Adrenal gland (tissue), 9 donors: ENCODE measurements at regions not wholly inside any gene's neighbourhood (a gene's known extent, or its start where the extent isn't known, plus 50 kb on each side); places are given as distances from the start of the nearest gene placed in this dataset.

Experiments used
- DNase-seq, 7 donors: peaks; one replicate each; pipeline ENCODE4 v3.0.0-alpha.2; 2019 to 2020
- H3K27ac ChIP-seq, 5 donors: fragments of 200-600 bp; sonication (generic) in 4 of 5; 1 replicate in 3 of 5; 2 replicates in 2 of 5; pipeline versions ENCODE4 v1.5.1 to v1.8.0; 2016 to 2020; ENCODE audit warnings: mild to moderate bottlenecking in 1 of 5
- H3K27me3 ChIP-seq: fragments of 200-600 bp; 2 replicates; pipeline ENCODE4 v1.8.0; 2021
- H3K36me3 ChIP-seq, 2 donors: fragments of 200-600 bp; replicated peaks in 1 of 2; 1 replicate in 1 of 2; 2 replicates in 1 of 2; pipeline versions ENCODE4 v1.5.1 to v1.8.0; 2018 to 2022
- H3K4me1 ChIP-seq, 2 donors: fragments of 200-600 bp; replicated peaks in 1 of 2; 1 replicate in 1 of 2; 2 replicates in 1 of 2; pipeline versions ENCODE4 v1.5.1 to v1.8.0; 2018 to 2021
- H3K4me3 ChIP-seq, 4 donors: fragments of 200-600 bp; sonication (generic) in 3 of 4; one replicate each; pipeline ENCODE4 v1.5.1; 2016 to 2018
- H3K9me3 ChIP-seq, 3 donors: fragments of 200-600 bp; sonication (generic) in 1 of 3; replicated peaks in 1 of 3; 1 replicate in 2 of 3; 2 replicates in 1 of 3; pipeline versions ENCODE4 v1.5.1 to v1.8.0; 2016 to 2021
- POLR2A ChIP-seq, 2 donors: fragments of 450-650 bp; IDR thresholded peaks; one replicate each; pipeline ENCODE4 v1.6.1; 2017; ENCODE audit warnings: antibody characterized with exemption in 2 of 2, mild to moderate bottlenecking in 2 of 2, moderate library complexity in 1 of 2
- WGBS, 4 donors: extraction: QIAGEN DNeasy Blood & Tissue Kit in 2 of 4; methylation state at CpG; one replicate each; pipeline versions ENCODE4 v1.1.5 to v1.1.7; 2013 to 2017; 5-methylcytosine and 5-hydroxymethylcytosine counted together
- intact Hi-C, 2 donors: fragments of 100-400 bp; cut with DNase I; formaldehyde crosslinking; loops; one replicate each; pipeline versions ENCODE4 v1.14.1 to v1.15.0; 2022 to 2023
- TF ChIP-seq, protein P1 (sequence below), 6 experiments: fragments of 450-650 bp in 4 of 6; fragments of 200-600 bp in 2 of 6; sonication (generic) in 1 of 6; IDR thresholded peaks; 1 replicate in 5 of 6; 2 replicates in 1 of 6; pipeline versions ENCODE4 v1.5.1 to v1.8.0; 2016 to 2021; ENCODE audit warnings: antibody characterized with exemption in 6 of 6, mild to moderate bottlenecking in 2 of 6, moderate library complexity in 1 of 6
- donor health status: healthy with polysubstance abuse.
- donor health status: Bipolar disorder and iron deficiency.
- donor health status: DM: yes; HTN: yes; CAD: no.
- donor health status: DM: no; HTN: no; CAD: no.
- donor health status: DM: no; HTN: no; CAD: no.

GRCh38 chr10:8543361-8544056 is 489.0 kb downstream of the GATA3 start:
- no peak overlapping the region for H3K4me3 ChIP-seq
- 42 to 49% (median 46%) methylated on average over 3 of the region's 3 CpGs for WGBS, 4 donors
- H3K27me3 ChIP-seq, result no peaks in the 10 kb centered on the region
- no peak for DNase-seq
- no peaks in the 10 kb centered on the region for H3K9me3 ChIP-seq
- no peaks in the 10 kb centered on the region for H3K4me1 ChIP-seq
- H3K27ac ChIP-seq, result no peak overlapping the region
- no peaks in the 10 kb centered on the region for H3K36me3 ChIP-seq
- intact Hi-C loops, result no loop called here
- TF ChIP-seq, protein P1, sequence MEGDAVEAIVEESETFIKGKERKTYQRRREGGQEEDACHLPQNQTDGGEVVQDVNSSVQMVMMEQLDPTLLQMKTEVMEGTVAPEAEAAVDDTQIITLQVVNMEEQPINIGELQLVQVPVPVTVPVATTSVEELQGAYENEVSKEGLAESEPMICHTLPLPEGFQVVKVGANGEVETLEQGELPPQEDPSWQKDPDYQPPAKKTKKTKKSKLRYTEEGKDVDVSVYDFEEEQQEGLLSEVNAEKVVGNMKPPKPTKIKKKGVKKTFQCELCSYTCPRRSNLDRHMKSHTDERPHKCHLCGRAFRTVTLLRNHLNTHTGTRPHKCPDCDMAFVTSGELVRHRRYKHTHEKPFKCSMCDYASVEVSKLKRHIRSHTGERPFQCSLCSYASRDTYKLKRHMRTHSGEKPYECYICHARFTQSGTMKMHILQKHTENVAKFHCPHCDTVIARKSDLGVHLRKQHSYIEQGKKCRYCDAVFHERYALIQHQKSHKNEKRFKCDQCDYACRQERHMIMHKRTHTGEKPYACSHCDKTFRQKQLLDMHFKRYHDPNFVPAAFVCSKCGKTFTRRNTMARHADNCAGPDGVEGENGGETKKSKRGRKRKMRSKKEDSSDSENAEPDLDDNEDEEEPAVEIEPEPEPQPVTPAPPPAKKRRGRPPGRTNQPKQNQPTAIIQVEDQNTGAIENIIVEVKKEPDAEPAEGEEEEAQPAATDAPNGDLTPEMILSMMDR (IDR thresholded peaks at IDR 0.05), result no peak
- no peak for TF ChIP-seq POLR2A (IDR thresholded peaks at IDR 0.05)

GRCh38 chr10:8544057-8544380 is 489.5 kb downstream of the GATA3 start:
- no peak for TF ChIP-seq POLR2A (IDR thresholded peaks at IDR 0.05)
- TF ChIP-seq, protein P1 (IDR thresholded peaks at IDR 0.05), result no peak
- Histone ChIP-seq H3K27me3 (no peaks in the 10 kb centered on the region), H3K4me1 (no peaks in the 10 kb centered on the region), H3K4me3 (no peak overlapping the region), H3K9me3 (no peaks in the 10 kb centered on the region), H3K27ac (no peak overlapping the region), H3K36me3 (no peaks in the 10 kb centered on the region)
- 88 to 92% (median 89%) methylated on average over 2 of the region's 2 CpGs for WGBS, 4 donors
- intact Hi-C loops, result no loop called here
- no peak for DNase-seq

GRCh38 chr10:8544500-8544899 is 490.0 kb downstream of the GATA3 start:
- Histone ChIP-seq H3K9me3 (no peaks in the 10 kb centered on the region), H3K27ac (no peak overlapping the region), H3K36me3 (no peaks in the 10 kb centered on the region), H3K4me3 (no peak overlapping the region), H3K27me3 (no peaks in the 10 kb centered on the region), H3K4me1 (no peaks in the 10 kb centered on the region)
- DNase-seq, result no peak
- intact Hi-C loops, result no loop called here
- WGBS, 4 donors, result 79 to 93% (median 88%) methylated on average over 6 of the region's 6 CpGs
- TF ChIP-seq, protein P1 (IDR thresholded peaks at IDR 0.05), result no peak
- TF ChIP-seq POLR2A (IDR thresholded peaks at IDR 0.05), result no peak

DNA sequence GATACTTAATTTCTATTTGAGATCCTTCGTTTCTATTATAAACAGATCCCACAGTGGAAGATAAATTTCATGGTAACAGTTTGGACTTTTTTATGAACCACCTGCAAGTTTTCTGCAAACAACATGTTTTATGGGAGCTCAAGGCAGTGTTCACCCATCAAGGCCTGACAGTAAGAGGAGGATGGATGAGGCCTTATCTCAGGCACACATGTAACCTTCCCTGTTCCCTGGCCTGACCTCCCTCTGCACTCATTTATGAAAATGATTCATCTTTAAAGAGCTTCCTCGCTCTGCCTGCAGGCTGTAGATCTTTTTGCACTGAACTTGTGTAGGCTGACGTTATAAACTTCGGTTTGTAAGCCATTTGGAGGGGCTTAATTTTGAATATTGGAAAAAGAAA is 500.1 kb downstream of the GATA3 start:
- Histone ChIP-seq H3K27ac (no peak overlapping the region), H3K36me3 (no peaks in the 10 kb centered on the region), H3K9me3 (no peaks in the 10 kb centered on the region), H3K4me1 (no peaks in the 10 kb centered on the region), H3K27me3 (no peaks in the 10 kb centered on the region), H3K4me3 (no peak overlapping the region)
- DNase-seq, result no peak
- 22 to 37% (median 28%) methylated on average over 4 of the region's 4 CpGs for WGBS, 4 donors
- intact Hi-C loops, result no loop called here
- TF ChIP-seq, protein P1 (IDR thresholded peaks at IDR 0.05), result no peak
- no peak for TF ChIP-seq POLR2A (IDR thresholded peaks at IDR 0.05)
